IMR-90 (cell line): ENCODE measurements at regions not wholly inside any gene's neighbourhood (a gene's known extent, or its start where the extent isn't known, plus 50 kb on each side); places are given as distances from the start of the nearest gene placed in this dataset.
"Not testable (repeated sequence)": the region's sequence is repeated elsewhere in the genome, so short reads cannot be mapped to it uniquely, and the experiment has no call there.

Experiments
- ATAC-seq: fragments of 200-7000 bp; cut with Tn5 transposase; 2 replicates; pipeline ENCODE4 v1.9.1; 2020; ENCODE audit warnings: low read depth, mild to moderate bottlenecking, moderate library complexity
- BruUV-seq: library from RNA; stranded (reverse); fragments of 400-500 nt; replicated peaks from 2 replicates; lab custom pipeline; 2021; lab: Mats Ljungman, UMichigan
- CTCF ChIA-PET: fragments of 300-600 bp; formaldehyde crosslinking; extraction: SDS; loops from one replicate; lab custom pipeline; 2021; ENCODE audit warnings: antibody characterized with exemption; lab: Yijun Ruan, JAX
- POLR2A ChIA-PET: fragments of 300-600 bp; sonication (Branson Sonifier 250); formaldehyde crosslinking; loops from one replicate; lab custom pipeline; 2022; ENCODE audit warnings: antibody characterized with exemption; ENCODE audit not compliant: unreplicated experiment; lab: Charles Lee
- DNase-seq: peaks from one replicate; pipeline ENCODE4 v3.0.0; 2013
- H2AFZ ChIP-seq: replicated peaks from 2 replicates; pipeline ENCODE3; 2013; ENCODE audit warnings: low read length, mild to moderate bottlenecking; ENCODE audit not compliant: poor library complexity
- H2AK5ac ChIP-seq: 2 replicates; pipeline ENCODE4 v1.6.1; 2013; ENCODE audit warnings: low read depth, low read length, inconsistent platforms
- H2AK9ac ChIP-seq: replicated peaks from 2 replicates; pipeline ENCODE3; 2013; ENCODE audit warnings: mild to moderate bottlenecking, low read depth, low read length, moderate library complexity; ENCODE audit not compliant: poor library complexity
- H2BK120ac ChIP-seq: 2 replicates; pipeline ENCODE4 v1.6.1; 2013; ENCODE audit warnings: low read depth, low read length, inconsistent platforms
- H2BK15ac ChIP-seq: 3 replicates; pipeline ENCODE4 v1.6.1; 2013; ENCODE audit warnings: low read depth, low read length, inconsistent platforms
- H2BK20ac ChIP-seq: 2 replicates; pipeline ENCODE4 v1.6.1; 2013; ENCODE audit warnings: low read depth, mild to moderate bottlenecking, inconsistent platforms, low read length, moderate library complexity
- H2BK5ac ChIP-seq: 2 replicates; pipeline ENCODE4 v1.6.1; 2013; ENCODE audit warnings: mild to moderate bottlenecking, low read depth, low read length, inconsistent platforms; ENCODE audit not compliant: poor library complexity, severe bottlenecking
- H3K14ac ChIP-seq: replicated peaks from 2 replicates; pipeline ENCODE4 v1.6.1; 2013; ENCODE audit warnings: low read depth, low read length, inconsistent platforms
- H3K18ac ChIP-seq: 2 replicates; pipeline ENCODE4 v1.6.1; 2013; ENCODE audit warnings: low read depth, low read length, control low read depth
- H3K23ac ChIP-seq: 2 replicates; pipeline ENCODE4 v1.6.1; 2013; ENCODE audit warnings: low read depth, low read length, inconsistent platforms
- H3K27ac ChIP-seq: 2 replicates; pipeline ENCODE4 v1.5.1; 2013; ENCODE audit warnings: mild to moderate bottlenecking, control low read depth, low read length; ENCODE audit not compliant: insufficient read depth
- H3K27me3 ChIP-seq: 2 replicates; pipeline ENCODE4 v1.6.1; 2013; ENCODE audit warnings: low read length; ENCODE audit not compliant: control insufficient read depth, insufficient read depth
- H3K36me3 ChIP-seq: 2 replicates; pipeline ENCODE4 v1.6.1; 2013; ENCODE audit warnings: low read length, mixed read lengths; ENCODE audit not compliant: control insufficient read depth, insufficient read depth
- H3K4ac ChIP-seq: 2 replicates; pipeline ENCODE4 v1.6.1; 2013; ENCODE audit warnings: low read depth, low read length, inconsistent platforms
- H3K4me1 ChIP-seq: 2 replicates; pipeline ENCODE4 v1.6.1; 2013; ENCODE audit warnings: low read length, mixed read lengths; ENCODE audit not compliant: control insufficient read depth, insufficient read depth
- H3K4me2 ChIP-seq: 2 replicates; pipeline ENCODE4 v1.6.1; 2013; ENCODE audit warnings: low read depth, mild to moderate bottlenecking, control low read depth, low read length, moderate library complexity
- H3K4me3 ChIP-seq: 2 replicates; pipeline ENCODE4 v1.5.1; 2013; ENCODE audit warnings: low read depth, mild to moderate bottlenecking, control low read depth, low read length, moderate library complexity; ENCODE audit not compliant: insufficient read depth
- H3K56ac ChIP-seq: 2 replicates; pipeline ENCODE4 v1.6.1; 2013; ENCODE audit warnings: low read length, inconsistent platforms; ENCODE audit not compliant: insufficient read depth; ENCODE audit errors: extremely low read depth
- H3K79me1 ChIP-seq, 2 experiments: 2 replicates each; pipeline ENCODE4 v1.6.1; 2013; ENCODE audit warnings: low read length in 2 of 2, inconsistent platforms in 1 of 2, low read depth in 1 of 2
- H3K9ac ChIP-seq: 2 replicates; pipeline ENCODE4 v1.6.1; 2013; ENCODE audit warnings: low read depth, low read length, control low read depth
- H3K9me1 ChIP-seq: 2 replicates; pipeline ENCODE4 v1.6.1; 2013; ENCODE audit warnings: low read length, inconsistent platforms; ENCODE audit not compliant: insufficient read depth
- H3K9me3 ChIP-seq: 2 replicates; pipeline ENCODE4 v1.6.1; 2013; ENCODE audit warnings: low read length; ENCODE audit not compliant: control insufficient read depth, insufficient read depth
- H4K20me1 ChIP-seq: 2 replicates; pipeline ENCODE4 v1.6.1; 2013; ENCODE audit warnings: low read length, inconsistent platforms; ENCODE audit not compliant: insufficient read depth
- H4K5ac ChIP-seq: 2 replicates; pipeline ENCODE4 v1.6.1; 2013; ENCODE audit warnings: mild to moderate bottlenecking, low read depth, low read length, control low read depth
- H4K8ac ChIP-seq, 2 experiments: 2 replicates each; pipeline ENCODE4 v1.6.1; 2013; ENCODE audit warnings: low read depth in 2 of 2, low read length in 2 of 2, control low read depth in 1 of 2, inconsistent platforms in 1 of 2
- H4K91ac ChIP-seq: 2 replicates; pipeline ENCODE4 v1.6.1; 2013; ENCODE audit warnings: low read depth, low read length, inconsistent platforms; ENCODE audit not compliant: insufficient read depth
- WGBS, 2 experiments: methylation state at CpG; one replicate each; pipeline versions ENCODE4 v1.1.5 to v1.1.7; 2013; ENCODE audit warnings: missing lambda C conversion rate in 2 of 2; ENCODE audit not compliant: insufficient read length in 1 of 2; ENCODE audit errors: extremely low coverage in 2 of 2; 5-methylcytosine and 5-hydroxymethylcytosine counted together
- dilution Hi-C: fragments of 300-500 bp; cut with HindIII; formaldehyde crosslinking; loops from one replicate; pipeline ENCODE4 v1.14.3; 2018; ENCODE audit warnings: low sequenced_read_pairs; ENCODE audit not compliant: unreplicated experiment
- in situ Hi-C: fragments of 300-500 bp; cut with MboI; formaldehyde crosslinking; loops from 3 replicates; pipeline ENCODE4 v1.14.3; 2019; ENCODE audit warnings: low sequenced_read_pairs, inconsistent platforms, mixed read lengths
- intact Hi-C: fragments of 100-400 bp; cut with micrococcal nuclease; formaldehyde crosslinking; loops from 2 replicates; pipeline ENCODE4 v1.10.0; 2022

DNA sequence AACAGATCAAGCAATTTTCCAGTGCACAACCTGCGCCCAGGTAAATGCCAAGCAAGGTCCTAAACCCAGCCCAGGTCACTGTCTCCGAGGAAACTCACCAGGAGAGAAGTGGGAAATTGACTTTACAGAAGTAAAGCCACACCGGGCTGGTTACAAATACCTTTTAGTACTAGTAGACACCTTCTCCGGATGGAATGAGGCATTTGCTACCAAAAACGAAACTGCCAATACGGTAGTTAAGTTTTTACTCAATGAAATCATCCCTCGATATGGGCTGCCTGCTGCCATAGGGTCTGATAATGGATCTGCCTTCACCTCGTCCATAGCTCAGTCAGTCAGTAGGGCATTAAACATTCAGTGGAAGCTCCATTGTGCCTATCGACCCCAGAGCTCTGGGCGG is 459.0 kb upstream of the HTR1E start:
- H3K56ac ChIP-seq, H2AK5ac ChIP-seq, CTCF ChIA-PET: not testable (repeated sequence)

More for the DNA sequence above, 459.0 kb upstream of the HTR1E start:
- H4K20me1 ChIP-seq, ATAC-seq, H3K23ac ChIP-seq, H2BK20ac ChIP-seq, POLR2A ChIA-PET, in situ Hi-C loops, H3K18ac ChIP-seq, H4K91ac ChIP-seq, H2BK120ac ChIP-seq, H2AFZ ChIP-seq, H3K4me2 ChIP-seq, H3K4me3 ChIP-seq, H2BK15ac ChIP-seq, intact Hi-C loops, H4K5ac ChIP-seq, H3K4ac ChIP-seq, H3K4me1 ChIP-seq, H3K14ac ChIP-seq, H4K8ac ChIP-seq, H3K27ac ChIP-seq, H3K27me3 ChIP-seq, H3K36me3 ChIP-seq, DNase-seq, H2AK9ac ChIP-seq, H2BK5ac ChIP-seq, H3K9ac ChIP-seq, BruUV-seq, H3K79me1 ChIP-seq, dilution Hi-C loops, H3K9me1 ChIP-seq: not testable (repeated sequence)
- 71% methylated on average over 4 of the region's 10 CpGs; no CpG with 5 or more reads in 1 of the 2 experiments for WGBS, 2 experiments
- H3K9me3 ChIP-seq: peaks cover 27% of the 10 kb centered on the region
